ENCODE measurements at regions not wholly inside any gene's neighbourhood (a gene's known extent, or its start where the extent isn't known, plus 50 kb on each side); places are given as distances from the start of the nearest gene placed in this dataset.

GRCh38 chr4:24279469-24279868 lies 304.9 kb downstream of the DHX15 start:
- no peak for DNase-seq

- DNase-seq, result no peak
Measured at GRCh38 chr4:24278693-24279092, 305.7 kb downstream of the DHX15 start.

- no peak for DNase-seq
Measured at GRCh38 chr4:24274381-24274941, 309.9 kb downstream of the DHX15 start.

GRCh38 chr4:24273136-24273535 lies 311.2 kb downstream of the DHX15 start:
- no peak for DNase-seq

- DNase-seq, result no peak
Measured at GRCh38 chr4:24266951-24267722, 317.2 kb downstream of the DHX15 start.

GRCh38 chr4:24265989-24266388 lies 318.4 kb downstream of the DHX15 start:
- no peak for DNase-seq

GRCh38 chr4:24262616-24263015 lies 321.7 kb downstream of the DHX15 start:
- DNase-seq, result no peak

GRCh38 chr4:24262084-24262483 lies 322.3 kb downstream of the DHX15 start:
- no peak for DNase-seq

- DNase-seq, result no peak
Measured at GRCh38 chr4:24260923-24261564, 323.3 kb downstream of the DHX15 start.

GRCh38 chr4:24260133-24260715 lies 324.1 kb downstream of the DHX15 start:
- no peak for DNase-seq

- no peak for DNase-seq
Measured at GRCh38 chr4:24256547-24256946, 327.8 kb downstream of the DHX15 start.

GRCh38 chr4:24256066-24256465 lies 328.3 kb downstream of the DHX15 start:
- DNase-seq, result no peak

- DNase-seq, result no peak
Measured at GRCh38 chr4:24252121-24252520, 332.2 kb downstream of the DHX15 start.

GRCh38 chr4:24251589-24251988 lies 332.8 kb downstream of the DHX15 start:
- DNase-seq, result no peak

- no peak for DNase-seq
Measured at GRCh38 chr4:24249972-24250371, 334.4 kb downstream of the DHX15 start.

- no peak for DNase-seq
Measured at GRCh38 chr4:24248674-24249630, 335.4 kb downstream of the DHX15 start.

- DNase-seq, result no peak
Measured at GRCh38 chr4:24245491-24245820, 338.9 kb downstream of the DHX15 start.

- no peak for DNase-seq
Measured at GRCh38 chr4:24244663-24245490, 339.5 kb downstream of the DHX15 start.

GRCh38 chr4:24243641-24244040 lies 340.7 kb downstream of the DHX15 start:
- no peak for DNase-seq

GRCh38 chr4:24241511-24241910 lies 342.8 kb downstream of the DHX15 start:
- DNase-seq, result no peak

GRCh38 chr4:24240655-24241054 lies 343.7 kb downstream of the DHX15 start:
- no peak for DNase-seq

GRCh38 chr4:24237709-24238108 lies 346.6 kb downstream of the DHX15 start:
- no peak for DNase-seq

Measured in CD4-positive, alpha-beta T cell treated with Interferon alpha-2 for 1 hour (primary cell).